ENCODE measurements at regions not wholly inside any gene's neighbourhood (a gene's known extent, or its start where the extent isn't known, plus 50 kb on each side); places are given as distances from the start of the nearest gene placed in this dataset.

GRCh38 chr2:129277585-129277981 is 701.9 kb upstream of the RAB6C start:
- peak; percentile 2 for DNase-seq (ENCODE audit: low read depth, low spot score)

GRCh38 chr2:129281791-129282530 is 697.5 kb upstream of the RAB6C start:
- no peak for DNase-seq (ENCODE audit: low read depth, low spot score)

GRCh38 chr2:129285012-129285411 is 694.5 kb upstream of the RAB6C start:
- DNase-seq (ENCODE audit: low read depth, low spot score), result no peak

- no peak for DNase-seq (ENCODE audit: low read depth, low spot score)
These were observed 686.1 kb upstream of the RAB6C start for GRCh38 chr2:129293326-129293725.

DNA sequence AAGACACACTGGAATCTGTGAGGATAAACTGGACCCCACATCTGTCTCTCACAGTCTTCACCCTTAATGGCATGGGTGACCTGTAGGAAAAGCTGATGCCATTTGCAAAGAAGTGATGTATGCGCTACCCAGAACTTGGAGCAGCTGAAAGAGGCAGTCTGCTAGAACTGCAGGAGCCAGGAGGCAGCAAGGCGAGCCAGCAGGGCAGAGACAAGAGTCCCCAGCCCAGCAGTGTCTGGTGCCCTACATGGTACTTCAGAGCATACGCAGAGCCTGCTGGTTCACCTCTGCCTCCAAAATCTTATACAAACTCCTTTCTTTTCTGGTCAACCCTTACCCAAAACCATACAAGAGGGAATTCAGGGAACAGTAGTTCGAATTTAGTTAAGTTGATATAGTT is 683.1 kb upstream of the RAB6C start:
- no peak for DNase-seq (ENCODE audit: low read depth, low spot score)

- peak; percentile 60 for DNase-seq (ENCODE audit: low read depth, low spot score)
These were observed 682.7 kb upstream of the RAB6C start for GRCh38 chr2:129296806-129297205.

GRCh38 chr2:129297430-129297829 is 682.0 kb upstream of the RAB6C start:
- no peak for DNase-seq (ENCODE audit: low read depth, low spot score)

- no peak for DNase-seq (ENCODE audit: low read depth, low spot score)
These were observed 680.1 kb upstream of the RAB6C start for GRCh38 chr2:129299338-129299737.

DNA sequence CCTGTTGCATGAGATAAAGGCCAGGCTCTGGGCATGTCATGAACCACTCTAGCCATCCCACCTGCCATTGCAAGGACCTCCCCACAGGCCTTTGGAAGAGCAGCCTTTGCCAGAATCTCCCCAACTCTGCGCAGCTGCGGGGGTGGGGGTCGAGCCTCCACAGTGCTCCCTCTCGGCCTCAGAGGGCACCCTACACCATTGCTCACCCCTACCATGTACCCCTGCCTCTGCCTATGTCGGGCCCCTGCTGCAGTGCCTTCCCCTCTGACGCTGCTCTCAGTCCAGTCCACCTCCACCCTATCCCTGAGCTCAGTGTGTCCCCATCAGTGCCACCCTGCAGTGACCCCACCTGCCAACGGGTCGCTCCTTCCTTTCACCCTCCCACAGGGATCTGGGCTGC is 679.7 kb upstream of the RAB6C start:
- no peak for DNase-seq (ENCODE audit: low read depth, low spot score)

- DNase-seq (ENCODE audit: low read depth, low spot score), result no peak
These were observed 679.0 kb upstream of the RAB6C start for GRCh38 chr2:129300456-129300855.

DNA sequence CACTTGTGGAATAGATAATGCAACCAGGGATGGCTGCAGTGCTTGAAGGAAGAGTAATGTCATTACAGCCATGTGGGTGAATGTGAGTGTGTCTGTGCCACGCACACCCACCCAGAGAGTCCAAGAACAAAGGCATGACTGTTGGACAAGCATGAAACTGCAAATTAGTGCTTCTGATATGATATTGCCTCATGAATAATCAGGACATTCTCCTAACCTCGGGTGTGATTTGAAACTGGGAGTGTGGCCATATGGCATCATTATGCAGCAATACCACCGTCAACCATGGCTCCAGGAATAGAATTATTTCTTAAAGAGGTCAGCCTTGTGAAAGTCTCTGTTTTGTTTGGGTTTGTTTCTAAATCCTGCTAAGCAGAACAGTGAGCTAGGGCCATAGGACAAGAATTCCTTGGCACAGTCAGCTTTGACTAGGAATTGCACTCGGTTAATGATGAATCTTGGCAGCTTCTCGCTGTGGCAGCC is 678.0 kb upstream of the RAB6C start:
- peak; percentile 91 for DNase-seq (ENCODE audit: low read depth, low spot score)

GRCh38 chr2:129302106-129302505 is 677.4 kb upstream of the RAB6C start:
- no peak for DNase-seq (ENCODE audit: low read depth, low spot score)

DNA sequence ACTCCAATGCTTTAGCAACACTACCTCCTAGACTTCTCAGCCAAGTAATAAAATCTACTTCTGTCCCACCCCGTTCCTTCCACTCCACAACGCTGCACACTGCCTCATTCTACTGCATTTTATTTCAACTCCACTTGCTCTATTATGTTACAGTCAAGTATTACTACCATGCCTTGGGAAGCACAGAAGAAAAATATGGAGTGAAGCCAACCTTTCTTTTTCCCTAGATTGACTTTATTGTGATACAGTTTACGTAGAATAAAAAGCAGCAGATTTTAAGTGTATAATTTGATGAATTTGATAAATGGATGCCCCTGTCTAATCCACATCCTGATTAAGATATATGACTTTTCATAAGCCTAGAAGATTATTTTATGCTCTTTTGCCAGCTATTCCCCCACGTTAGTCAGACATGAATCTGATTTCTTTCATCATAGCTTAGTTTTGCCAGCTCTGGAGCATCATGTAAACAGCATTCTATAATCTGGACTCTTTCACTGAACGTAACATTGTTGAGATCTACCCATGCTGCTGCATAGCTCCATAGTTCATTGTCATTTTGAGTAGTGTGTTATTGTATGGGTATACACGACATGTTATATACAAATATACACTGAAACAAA is 676.8 kb upstream of the RAB6C start:
- peak; percentile 47 for DNase-seq (ENCODE audit: low read depth, low spot score)

DNA sequence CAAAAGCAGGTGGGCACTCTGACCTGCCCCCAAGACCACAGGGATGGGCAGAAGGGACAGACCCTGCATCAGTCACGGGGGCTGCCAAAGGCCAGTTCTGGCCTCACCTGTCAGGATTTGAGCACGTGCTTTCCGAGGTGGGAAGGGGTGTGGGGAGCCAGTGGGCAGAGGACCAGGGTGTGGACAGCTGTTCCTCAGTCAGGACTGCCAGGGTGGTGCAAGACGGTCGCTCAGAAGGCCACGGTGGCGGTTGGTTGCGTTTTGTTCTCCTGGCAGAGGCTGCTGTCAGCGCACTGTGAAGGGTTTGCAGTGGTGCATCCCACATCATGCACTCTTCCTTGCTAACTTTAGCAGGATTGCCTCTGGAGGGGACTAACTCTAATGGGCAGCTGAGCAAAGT is 665.3 kb upstream of the RAB6C start:
- DNase-seq (ENCODE audit: low read depth, low spot score), result no peak

GRCh38 chr2:129318581-129319421 is 660.7 kb upstream of the RAB6C start:
- no peak for DNase-seq (ENCODE audit: low read depth, low spot score)

GRCh38 chr2:129319422-129319717 is 660.1 kb upstream of the RAB6C start:
- no peak for DNase-seq (ENCODE audit: low read depth, low spot score)

DNA sequence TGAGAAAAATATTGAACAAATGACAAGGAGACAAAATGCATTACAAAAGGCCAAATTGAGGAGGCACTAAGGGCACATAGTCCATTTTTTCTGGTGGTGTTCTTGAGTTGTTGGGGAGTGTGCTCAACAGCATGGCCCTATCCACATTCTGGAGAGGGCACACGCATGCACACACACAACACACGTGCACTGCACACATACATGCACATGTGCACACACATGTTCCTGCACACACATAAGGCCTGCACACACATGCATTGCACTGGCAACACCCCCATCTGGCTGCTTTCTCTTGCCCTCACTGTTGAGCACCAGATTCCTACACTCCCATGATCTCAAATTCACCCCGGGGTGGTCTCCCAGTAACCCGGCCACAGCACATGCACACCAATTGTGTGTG is 659.2 kb upstream of the RAB6C start:
- DNase-seq (ENCODE audit: low read depth, low spot score), result no peak

DNA sequence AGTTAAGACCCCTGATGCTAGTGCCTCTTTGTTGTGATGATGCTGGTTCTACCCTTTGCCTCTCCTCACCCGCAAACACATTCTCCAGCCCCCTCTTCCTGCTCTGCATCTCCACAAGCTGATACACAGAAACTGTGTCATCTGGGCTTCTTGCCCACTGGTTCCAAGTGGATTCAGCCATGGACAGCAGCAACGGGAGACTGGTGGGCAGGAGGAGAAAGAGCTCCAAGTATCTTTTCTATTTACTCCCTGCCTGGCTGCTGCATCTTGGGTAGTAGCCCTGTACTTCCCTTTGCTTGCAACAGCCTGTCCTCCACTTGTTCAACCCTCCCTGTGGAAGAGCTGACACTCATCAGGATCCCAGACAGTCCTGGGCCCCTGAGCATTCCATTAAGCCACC is 655.1 kb upstream of the RAB6C start:
- no peak for DNase-seq (ENCODE audit: low read depth, low spot score)

DNA sequence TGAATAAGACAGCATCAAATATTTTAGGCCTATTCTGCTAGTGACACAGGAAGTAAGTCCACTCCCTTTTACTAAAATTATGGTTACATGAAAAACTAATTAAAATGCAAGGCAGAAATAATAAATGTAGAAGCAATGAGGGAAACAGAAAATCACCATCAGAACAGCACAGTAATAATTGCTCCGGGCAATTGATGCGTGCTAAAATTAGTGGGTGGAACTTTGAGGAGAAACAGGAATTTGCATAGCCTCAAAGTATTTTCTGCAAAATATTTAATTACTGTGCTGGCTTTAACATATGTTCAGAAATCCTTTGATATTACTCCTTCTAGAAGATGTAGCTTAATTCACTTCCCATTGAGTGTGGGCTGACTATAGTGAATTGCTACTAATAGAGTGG is 654.3 kb upstream of the RAB6C start:
- DNase-seq (ENCODE audit: low read depth, low spot score), result no peak

- peak; percentile 46 for DNase-seq (ENCODE audit: low read depth, low spot score)
These were observed 649.9 kb upstream of the RAB6C start for GRCh38 chr2:129329574-129329973.

DNA sequence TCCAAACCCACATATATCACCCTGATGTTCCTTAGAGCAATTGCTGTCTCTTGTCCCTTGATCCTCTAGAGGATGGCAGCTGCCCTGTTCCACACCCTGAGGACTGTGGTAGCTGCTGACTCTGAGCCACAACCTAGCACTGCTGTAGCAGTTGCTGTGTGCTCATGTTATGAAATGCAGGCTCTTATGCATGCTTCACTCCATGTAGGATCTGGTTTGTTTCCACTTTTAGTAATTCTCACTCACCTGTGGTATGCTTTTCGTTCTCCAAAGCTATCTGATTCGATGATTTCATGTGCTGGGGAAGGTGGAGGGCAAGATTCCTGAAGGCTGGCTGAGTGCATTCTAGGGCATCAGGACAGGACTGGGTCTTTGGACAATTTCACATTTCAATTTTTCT is 649.0 kb upstream of the RAB6C start:
- no peak for DNase-seq (ENCODE audit: low read depth, low spot score)

DNA sequence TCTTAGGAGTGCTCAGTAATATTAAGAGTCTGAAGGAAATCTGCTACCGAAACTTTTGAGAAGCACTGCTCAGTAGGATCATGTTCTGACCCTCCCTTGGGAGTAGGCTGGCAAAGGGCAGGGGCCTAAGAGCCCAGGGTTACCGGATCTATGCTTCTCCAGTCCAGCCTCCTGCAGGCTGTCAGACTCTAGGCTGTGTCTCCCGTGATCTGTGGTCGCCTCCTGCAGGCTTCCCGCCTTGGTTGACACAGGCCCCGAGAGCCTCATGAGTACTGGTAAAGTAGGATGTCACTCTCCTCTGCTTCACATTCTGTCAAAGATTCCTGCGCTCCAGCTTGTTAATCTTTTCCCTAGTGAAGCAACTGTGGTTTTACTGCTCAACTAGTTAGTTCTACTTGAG is 647.8 kb upstream of the RAB6C start:
- no peak for DNase-seq (ENCODE audit: low read depth, low spot score)

DNA sequence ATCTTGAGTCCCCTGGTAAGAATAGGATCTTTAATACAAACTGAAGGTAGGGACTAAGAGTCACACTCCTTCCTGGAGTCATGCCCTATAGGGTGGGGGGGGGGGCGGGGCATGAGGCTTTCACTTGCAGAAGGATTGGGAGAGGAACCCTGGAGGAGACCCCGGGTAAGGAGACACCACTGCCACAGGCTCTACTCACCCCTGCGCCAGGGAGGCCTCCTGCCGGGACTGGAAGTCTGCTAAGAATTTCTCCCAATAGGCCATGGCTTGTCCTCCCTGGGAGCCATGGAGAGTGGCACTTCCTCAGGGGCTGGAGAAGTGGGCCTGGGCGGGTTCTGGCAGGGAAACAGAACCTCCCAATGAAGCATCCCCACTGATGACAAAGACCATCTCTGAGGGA is 645.3 kb upstream of the RAB6C start:
- no peak for DNase-seq (ENCODE audit: low read depth, low spot score)

Data from astrocyte of the hippocampus (primary cell).